ENCODE measurements at regions not wholly inside any gene's neighbourhood (a gene's known extent, or its start where the extent isn't known, plus 50 kb on each side); places are given as distances from the start of the nearest gene placed in this dataset.

DNA sequence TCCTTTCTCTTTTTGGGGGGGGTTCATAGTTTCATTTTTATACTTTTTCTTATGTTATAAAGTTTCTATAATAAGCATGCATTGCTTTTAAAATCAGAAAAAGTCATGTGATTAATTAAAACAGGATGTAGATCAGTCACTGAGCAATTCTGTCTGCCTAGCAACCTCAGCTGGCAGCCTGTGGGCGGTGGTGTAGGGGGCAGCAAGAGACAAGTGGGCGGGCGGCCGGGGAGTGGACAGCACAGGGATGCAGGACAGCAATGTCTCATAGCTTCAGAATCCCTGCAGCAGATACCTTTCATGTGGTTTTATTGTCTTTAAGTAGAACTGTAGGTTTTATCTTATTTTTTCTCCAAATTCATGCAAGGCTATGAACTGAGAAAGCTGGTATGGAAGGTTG is 101.9 kb upstream of the S1PR3 start:
- TF ChIP-seq, protein P1, sequence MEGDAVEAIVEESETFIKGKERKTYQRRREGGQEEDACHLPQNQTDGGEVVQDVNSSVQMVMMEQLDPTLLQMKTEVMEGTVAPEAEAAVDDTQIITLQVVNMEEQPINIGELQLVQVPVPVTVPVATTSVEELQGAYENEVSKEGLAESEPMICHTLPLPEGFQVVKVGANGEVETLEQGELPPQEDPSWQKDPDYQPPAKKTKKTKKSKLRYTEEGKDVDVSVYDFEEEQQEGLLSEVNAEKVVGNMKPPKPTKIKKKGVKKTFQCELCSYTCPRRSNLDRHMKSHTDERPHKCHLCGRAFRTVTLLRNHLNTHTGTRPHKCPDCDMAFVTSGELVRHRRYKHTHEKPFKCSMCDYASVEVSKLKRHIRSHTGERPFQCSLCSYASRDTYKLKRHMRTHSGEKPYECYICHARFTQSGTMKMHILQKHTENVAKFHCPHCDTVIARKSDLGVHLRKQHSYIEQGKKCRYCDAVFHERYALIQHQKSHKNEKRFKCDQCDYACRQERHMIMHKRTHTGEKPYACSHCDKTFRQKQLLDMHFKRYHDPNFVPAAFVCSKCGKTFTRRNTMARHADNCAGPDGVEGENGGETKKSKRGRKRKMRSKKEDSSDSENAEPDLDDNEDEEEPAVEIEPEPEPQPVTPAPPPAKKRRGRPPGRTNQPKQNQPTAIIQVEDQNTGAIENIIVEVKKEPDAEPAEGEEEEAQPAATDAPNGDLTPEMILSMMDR (IDR thresholded peaks at IDR 0.05): no peak
- TF ChIP-seq FOXP1 (CRISPR knock-in tag; IDR thresholded peaks at IDR 0.05; ENCODE audit: borderline replicate concordance) (no peak), ETV6 (CRISPR knock-in tag; IDR thresholded peaks at IDR 0.05) (no peak), FOXK1 (CRISPR knock-in tag; IDR thresholded peaks at IDR 0.05) (no peak), ZNF138 (CRISPR knock-in tag; conservative IDR thresholded peaks at IDR 0.05) (no peak), CREM (CRISPR knock-in tag; IDR thresholded peaks at IDR 0.05) (no peak)
- TF ChIP-seq, protein P2, sequence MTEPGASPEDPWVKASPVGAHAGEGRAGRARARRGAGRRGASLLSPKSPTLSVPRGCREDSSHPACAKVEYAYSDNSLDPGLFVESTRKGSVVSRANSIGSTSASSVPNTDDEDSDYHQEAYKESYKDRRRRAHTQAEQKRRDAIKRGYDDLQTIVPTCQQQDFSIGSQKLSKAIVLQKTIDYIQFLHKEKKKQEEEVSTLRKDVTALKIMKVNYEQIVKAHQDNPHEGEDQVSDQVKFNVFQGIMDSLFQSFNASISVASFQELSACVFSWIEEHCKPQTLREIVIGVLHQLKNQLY (CRISPR knock-in tag; IDR thresholded peaks at IDR 0.05): no peak
- TF ChIP-seq, protein P3, sequence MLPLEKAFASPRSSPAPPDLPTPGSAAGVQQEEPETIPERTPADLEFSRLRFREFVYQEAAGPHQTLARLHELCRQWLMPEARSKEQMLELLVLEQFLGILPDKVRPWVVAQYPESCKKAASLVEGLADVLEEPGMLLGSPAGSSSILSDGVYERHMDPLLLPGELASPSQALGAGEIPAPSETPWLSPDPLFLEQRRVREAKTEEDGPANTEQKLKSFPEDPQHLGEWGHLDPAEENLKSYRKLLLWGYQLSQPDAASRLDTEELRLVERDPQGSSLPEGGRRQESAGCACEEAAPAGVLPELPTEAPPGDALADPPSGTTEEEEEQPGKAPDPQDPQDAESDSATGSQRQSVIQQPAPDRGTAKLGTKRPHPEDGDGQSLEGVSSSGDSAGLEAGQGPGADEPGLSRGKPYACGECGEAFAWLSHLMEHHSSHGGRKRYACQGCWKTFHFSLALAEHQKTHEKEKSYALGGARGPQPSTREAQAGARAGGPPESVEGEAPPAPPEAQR (CRISPR knock-in tag; IDR thresholded peaks at IDR 0.05): no peak
- TF ChIP-seq, protein P4, sequence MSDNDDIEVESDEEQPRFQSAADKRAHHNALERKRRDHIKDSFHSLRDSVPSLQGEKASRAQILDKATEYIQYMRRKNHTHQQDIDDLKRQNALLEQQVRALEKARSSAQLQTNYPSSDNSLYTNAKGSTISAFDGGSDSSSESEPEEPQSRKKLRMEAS (CRISPR knock-in tag; IDR thresholded peaks at IDR 0.05): no peak
- TF ChIP-seq, protein P5, sequence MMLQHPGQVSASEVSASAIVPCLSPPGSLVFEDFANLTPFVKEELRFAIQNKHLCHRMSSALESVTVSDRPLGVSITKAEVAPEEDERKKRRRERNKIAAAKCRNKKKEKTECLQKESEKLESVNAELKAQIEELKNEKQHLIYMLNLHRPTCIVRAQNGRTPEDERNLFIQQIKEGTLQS (CRISPR knock-in tag; conservative IDR thresholded peaks at IDR 0.05): no peak

All from WTC11 (cell line).